HFFc6 (cell line): ENCODE measurements at regions not wholly inside any gene's neighbourhood (a gene's known extent, or its start where the extent isn't known, plus 50 kb on each side); places are given as distances from the start of the nearest gene placed in this dataset.

Experiments used
- DNase-seq: peaks from one replicate; pipeline ENCODE4 v3.0.0-alpha.2; 2018
- H3K27ac Mint-ChIP-seq: 2 replicates; pipeline ENCODE4 v1.8.0; 2020; ENCODE audit warnings: mild to moderate bottlenecking, mixed read lengths
- H3K27me3 Mint-ChIP-seq: 2 replicates; pipeline ENCODE4 v1.8.0; 2021; ENCODE audit warnings: mild to moderate bottlenecking, moderate library complexity, mixed read lengths; ENCODE audit not compliant: insufficient read depth
- H3K36me3 Mint-ChIP-seq: 2 replicates; pipeline ENCODE4 v1.8.0; 2021; ENCODE audit warnings: low read depth, mixed read lengths
- H3K4me1 Mint-ChIP-seq: 2 replicates; pipeline ENCODE4 v1.8.0; 2020; ENCODE audit warnings: low read depth, mixed read lengths
- H3K4me3 Mint-ChIP-seq: 2 replicates; pipeline ENCODE4 v1.8.0; 2020; ENCODE audit warnings: mild to moderate bottlenecking, moderate library complexity, mixed read lengths
- H3K9me3 Mint-ChIP-seq: 2 replicates; pipeline ENCODE4 v1.8.0; 2020; ENCODE audit warnings: mild to moderate bottlenecking, mixed read lengths
- TF ChIP-seq, protein P1 (sequence below): fragments of 200-600 bp; sonication (generic); IDR thresholded peaks from 2 replicates; pipeline ENCODE4 v1.5.0; 2021; ENCODE audit warnings: antibody characterized with exemption, mild to moderate bottlenecking

DNA sequence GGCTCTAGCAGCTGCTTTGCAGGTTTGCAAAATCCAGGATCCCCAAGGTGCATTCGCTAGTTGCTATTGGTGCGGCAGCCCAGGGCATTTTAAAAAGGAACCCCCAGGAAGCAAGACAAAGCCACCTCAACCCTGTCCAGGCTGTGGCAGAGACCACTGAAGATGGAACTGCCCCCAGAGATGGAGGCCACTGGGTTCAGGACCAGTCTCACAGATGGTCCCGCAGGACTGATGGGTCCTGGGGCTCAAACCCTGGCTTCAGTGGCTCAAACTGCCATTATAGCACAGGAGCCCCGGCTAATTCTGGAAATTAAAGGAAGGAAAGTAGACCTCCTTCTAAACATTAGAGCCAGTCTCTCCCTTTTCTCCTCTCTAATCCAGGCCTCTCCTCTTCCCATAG lies 79.8 kb upstream of the TSPAN11 start:
- TF ChIP-seq, protein P1, sequence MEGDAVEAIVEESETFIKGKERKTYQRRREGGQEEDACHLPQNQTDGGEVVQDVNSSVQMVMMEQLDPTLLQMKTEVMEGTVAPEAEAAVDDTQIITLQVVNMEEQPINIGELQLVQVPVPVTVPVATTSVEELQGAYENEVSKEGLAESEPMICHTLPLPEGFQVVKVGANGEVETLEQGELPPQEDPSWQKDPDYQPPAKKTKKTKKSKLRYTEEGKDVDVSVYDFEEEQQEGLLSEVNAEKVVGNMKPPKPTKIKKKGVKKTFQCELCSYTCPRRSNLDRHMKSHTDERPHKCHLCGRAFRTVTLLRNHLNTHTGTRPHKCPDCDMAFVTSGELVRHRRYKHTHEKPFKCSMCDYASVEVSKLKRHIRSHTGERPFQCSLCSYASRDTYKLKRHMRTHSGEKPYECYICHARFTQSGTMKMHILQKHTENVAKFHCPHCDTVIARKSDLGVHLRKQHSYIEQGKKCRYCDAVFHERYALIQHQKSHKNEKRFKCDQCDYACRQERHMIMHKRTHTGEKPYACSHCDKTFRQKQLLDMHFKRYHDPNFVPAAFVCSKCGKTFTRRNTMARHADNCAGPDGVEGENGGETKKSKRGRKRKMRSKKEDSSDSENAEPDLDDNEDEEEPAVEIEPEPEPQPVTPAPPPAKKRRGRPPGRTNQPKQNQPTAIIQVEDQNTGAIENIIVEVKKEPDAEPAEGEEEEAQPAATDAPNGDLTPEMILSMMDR, result no peak

DNA sequence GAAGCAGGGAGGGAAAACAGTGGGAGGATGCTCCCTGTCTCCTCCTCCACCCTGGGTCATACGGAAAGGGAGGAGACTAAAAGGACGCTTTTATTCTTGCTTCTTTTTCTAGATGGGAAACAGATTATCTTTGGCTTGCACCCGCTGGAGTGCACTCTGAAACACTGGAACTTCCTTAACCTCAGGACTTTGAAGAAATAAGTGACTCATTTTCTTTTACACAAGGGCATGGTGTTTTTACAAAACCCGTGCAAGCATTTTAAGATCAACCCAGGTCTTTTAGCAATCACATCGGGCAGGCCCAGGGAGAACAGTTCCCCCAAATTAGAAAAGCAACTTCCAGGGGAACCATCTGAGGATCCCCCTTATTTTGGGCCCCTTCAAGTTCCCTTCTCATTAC lies 80.9 kb upstream of the TSPAN11 start:
- H3K4me3 Mint-ChIP-seq, result no peak overlapping the region
- peaks cover 14% of the 10 kb centered on the region for H3K27me3 Mint-ChIP-seq
- H3K4me1 Mint-ChIP-seq, result peaks cover 8% of the 10 kb centered on the region; the same call in 1 of the 2 replicates
- no peak overlapping the region for H3K27ac Mint-ChIP-seq
- no peak for DNase-seq
- TF ChIP-seq, protein P1, result no peak
- no peaks in the 10 kb centered on the region for H3K36me3 Mint-ChIP-seq
- H3K9me3 Mint-ChIP-seq, result no peaks in the 10 kb centered on the region

More for the DNA sequence above, 79.8 kb upstream of the TSPAN11 start:
- Mint-ChIP-seq H3K9me3 (no peaks in the 10 kb centered on the region), H3K27me3 (peaks cover 11% of the 10 kb centered on the region), H3K4me1 (peaks cover 15% of the 10 kb centered on the region), H3K36me3 (no peaks in the 10 kb centered on the region), H3K4me3 (no peak overlapping the region), H3K27ac (no peak overlapping the region)
- DNase-seq, result no peak

DNA sequence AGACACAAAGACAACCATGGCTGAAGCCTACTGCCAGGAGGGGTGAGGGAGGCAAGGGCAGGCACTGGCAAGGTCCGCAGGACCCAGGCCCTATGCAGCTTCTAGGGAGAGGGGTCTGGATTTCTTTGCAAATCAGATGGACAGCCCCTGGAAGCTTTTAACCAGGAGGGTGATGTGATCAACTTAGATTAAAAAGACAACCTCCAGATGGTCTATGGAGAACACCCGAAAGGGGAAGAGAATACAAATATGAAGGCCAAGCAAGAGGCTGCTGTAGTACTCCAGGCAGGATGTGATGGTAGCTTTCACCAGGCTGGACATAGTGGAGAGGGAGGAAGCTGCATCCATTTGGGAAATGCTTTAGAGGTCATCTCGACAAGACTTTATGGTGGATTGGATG lies 83.3 kb upstream of the TSPAN11 start:
- TF ChIP-seq, protein P1, result no peak
- Mint-ChIP-seq H3K27me3 (peaks cover 25% of the 10 kb centered on the region), H3K9me3 (no peaks in the 10 kb centered on the region), H3K4me1 (peaks cover 8% of the 10 kb centered on the region; the same call in 1 of the 2 replicates), H3K4me3 (no peak overlapping the region), H3K36me3 (no peaks in the 10 kb centered on the region), H3K27ac (no peak overlapping the region)
- DNase-seq, result no peak

DNA sequence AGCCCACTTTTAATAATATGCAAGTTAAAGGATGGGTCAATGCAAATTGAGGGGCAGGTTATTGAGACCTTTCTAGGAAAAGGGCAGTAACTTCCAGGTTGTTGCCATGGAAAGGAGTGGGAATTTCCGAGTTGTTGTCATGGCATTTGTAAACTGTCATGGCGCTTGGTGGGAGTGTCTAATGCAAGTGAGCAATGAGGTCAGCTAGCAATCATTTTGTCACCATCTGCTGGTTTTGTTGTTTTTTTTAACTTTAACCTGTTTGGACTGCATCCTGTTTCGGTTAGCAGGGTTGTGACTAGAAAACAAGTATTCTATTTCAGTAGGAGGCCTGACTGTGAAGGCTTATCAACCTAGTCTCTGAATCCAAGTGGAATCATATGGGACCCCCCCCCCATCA lies 85.8 kb upstream of the TSPAN11 start:
- no peak overlapping the region for H3K27ac Mint-ChIP-seq
- peaks cover 3% of the 10 kb centered on the region; the same call in 1 of the 2 replicates for H3K4me1 Mint-ChIP-seq
- TF ChIP-seq, protein P1, result no peak
- no peak for DNase-seq
- H3K27me3 Mint-ChIP-seq, result peaks cover 31% of the 10 kb centered on the region
- H3K9me3 Mint-ChIP-seq, result no peaks in the 10 kb centered on the region
- H3K36me3 Mint-ChIP-seq, result no peaks in the 10 kb centered on the region
- no peak overlapping the region for H3K4me3 Mint-ChIP-seq

DNA sequence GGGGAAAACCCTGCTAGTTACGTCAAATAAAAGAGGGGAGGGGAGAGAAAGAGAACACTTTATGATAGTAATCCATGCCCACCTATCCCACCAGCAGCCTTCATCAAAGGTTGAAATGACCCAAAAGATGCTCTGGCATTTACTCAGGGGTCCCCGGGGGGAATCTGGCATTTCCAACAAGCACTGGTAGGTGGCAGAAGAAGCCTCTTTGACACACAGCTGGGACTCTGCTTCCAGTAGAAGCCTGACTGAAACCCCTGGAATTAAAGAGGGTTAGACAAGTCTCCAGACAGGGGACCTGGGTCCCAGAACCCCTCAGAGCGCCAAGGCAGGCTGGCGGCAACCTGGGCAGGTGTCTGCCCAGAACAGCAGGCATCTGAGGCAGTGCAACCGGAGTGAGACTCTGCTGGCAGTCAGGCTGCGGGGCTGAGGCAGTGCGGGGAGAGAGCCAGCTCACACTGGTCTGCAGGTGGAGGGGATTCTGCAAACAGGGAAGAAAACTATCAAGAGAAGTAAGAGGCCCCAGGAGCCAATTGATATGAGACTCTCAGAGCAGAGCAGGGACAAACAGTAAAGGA lies 85.0 kb upstream of the CAPRIN2 start:
- H3K27me3 Mint-ChIP-seq, result peaks cover 32% of the 10 kb centered on the region
- no peaks in the 10 kb centered on the region for H3K4me1 Mint-ChIP-seq
- H3K27ac Mint-ChIP-seq, result no peak overlapping the region
- H3K4me3 Mint-ChIP-seq, result no peak overlapping the region
- TF ChIP-seq, protein P1, result no peak
- no peaks in the 10 kb centered on the region for H3K36me3 Mint-ChIP-seq
- no peak for DNase-seq
- H3K9me3 Mint-ChIP-seq, result no peaks in the 10 kb centered on the region
